ENCODE measurements at regions not wholly inside any gene's neighbourhood (a gene's known extent, or its start where the extent isn't known, plus 50 kb on each side); places are given as distances from the start of the nearest gene placed in this dataset.

- TF ChIP-seq ZBTB34 (CRISPR knock-in tag; IDR thresholded peaks at IDR 0.05) (peak; percentile 14; the same call in 1 of the 2 replicates), AHDC1 (CRISPR knock-in tag; IDR thresholded peaks at IDR 0.05; ENCODE audit: borderline replicate concordance) (peak; percentile 71; the same call in 1 of the 2 replicates), DRAP1 (CRISPR knock-in tag; IDR thresholded peaks at IDR 0.05) (peak; percentile 63), BRD4 (CRISPR knock-in tag; IDR thresholded peaks at IDR 0.05) (no peak; the same call in 1 of the 2 replicates), PHF21A (CRISPR knock-in tag; IDR thresholded peaks at IDR 0.05) (peak; percentile 52), GATAD1 (CRISPR knock-in tag; IDR thresholded peaks at IDR 0.05) (peak; percentile 26; the same call in 1 of the 2 replicates), SNAPC2 (CRISPR knock-in tag; IDR thresholded peaks at IDR 0.05) (no peak), ZBTB8A (CRISPR knock-in tag; IDR thresholded peaks at IDR 0.05; ENCODE audit: borderline replicate concordance, low read depth) (no peak), ZC3H4 (CRISPR knock-in tag; IDR thresholded peaks at IDR 0.05; ENCODE audit: borderline replicate concordance) (peak; percentile 58; the same call in 1 of the 2 replicates), ZNF740 (CRISPR knock-in tag; IDR thresholded peaks at IDR 0.05) (no peak), FOXA3 (CRISPR knock-in tag; IDR thresholded peaks at IDR 0.05) (peak; percentile 77), ATF3 (CRISPR knock-in tag; IDR thresholded peaks at IDR 0.05) (no peak), ATF7 (IDR thresholded peaks at IDR 0.05) (no peak), ATF7 (CRISPR knock-in tag; IDR thresholded peaks at IDR 0.05) (0 out of 2 replicates have a peak, but pooled peaks have one; percentile 2), ETV6 (CRISPR knock-in tag; conservative IDR thresholded peaks at IDR 0.05) (no peak), MAX (IDR thresholded peaks at IDR 0.05) (no peak), ZNF589 (CRISPR knock-in tag; conservative IDR thresholded peaks at IDR 0.05) (no peak), ERF (CRISPR knock-in tag; IDR thresholded peaks at IDR 0.05) (no peak; the same call in 1 of the 2 replicates)
Measured at GRCh38 chr1:168834225-168834872, 105.3 kb upstream of the DPT start (continued).
